ENCODE measurements at regions not wholly inside any gene's neighbourhood (a gene's known extent, or its start where the extent isn't known, plus 50 kb on each side); places are given as distances from the start of the nearest gene placed in this dataset.

GRCh38 chr13:54852831-54853230 lies 1824.2 kb downstream of the OLFM4 start:
- TF ChIP-seq CTCF (IDR thresholded peaks at IDR 0.05; ENCODE audit: control extremely low read depth, extremely low read depth, low read depth, missing control alignments): no peak
- ChIA-PET CTCF (no interaction called here), POLR2A (no interaction called here)
- no peak for DNase-seq (ENCODE audit: extremely low spot score)

- DNase-seq (ENCODE audit: extremely low spot score): no peak
- POLR2A ChIA-PET: no interaction called here
- TF ChIP-seq CTCF (IDR thresholded peaks at IDR 0.05; ENCODE audit: control extremely low read depth, extremely low read depth, low read depth, missing control alignments): no peak
- CTCF ChIA-PET: interaction anchor here (0.9 to 1.4 kb wide), 2 partner anchors 10 to 31 kb away, joined by 3 to 4 read pairs; no protein-coding TSS in a partner anchor
Observed at GRCh38 chr13:54859827-54860226, 1831.2 kb downstream of the OLFM4 start.

GRCh38 chr13:54875111-54875510 lies 1846.5 kb downstream of the OLFM4 start:
- POLR2A ChIA-PET: no interaction called here

GRCh38 chr13:54879036-54879435 lies 1850.4 kb downstream of the OLFM4 start:
- POLR2A ChIA-PET: no interaction called here
- no peak for TF ChIP-seq CTCF (IDR thresholded peaks at IDR 0.05; ENCODE audit: control extremely low read depth, extremely low read depth, low read depth, missing control alignments)
- no peak for DNase-seq (ENCODE audit: extremely low spot score)
- CTCF ChIA-PET: interaction anchor here (1.6 kb wide), 1 partner anchor 13 kb away, joined by 3 read pairs; no protein-coding TSS in a partner anchor

More at GRCh38 chr13:54875111-54875510, 1846.5 kb downstream of the OLFM4 start:
- DNase-seq (ENCODE audit: extremely low spot score): no peak
- no peak for TF ChIP-seq CTCF (IDR thresholded peaks at IDR 0.05; ENCODE audit: control extremely low read depth, extremely low read depth, low read depth, missing control alignments)
- CTCF ChIA-PET: no interaction called here

GRCh38 chr13:54884682-54885081 lies 1856.1 kb downstream of the OLFM4 start:
- TF ChIP-seq CTCF (IDR thresholded peaks at IDR 0.05; ENCODE audit: control extremely low read depth, extremely low read depth, low read depth, missing control alignments): no peak
- ChIA-PET POLR2A (no interaction called here), CTCF (no interaction called here)
- DNase-seq (ENCODE audit: extremely low spot score): no peak

GRCh38 chr13:54890976-54891375 lies 1862.4 kb downstream of the OLFM4 start:
- ChIA-PET CTCF (interaction anchor here (0.7 to 1.0 kb wide), 2 partner anchors 9 to 19 kb away, joined by 3 read pairs; no protein-coding TSS in a partner anchor), POLR2A (no interaction called here)
- TF ChIP-seq CTCF (IDR thresholded peaks at IDR 0.05; ENCODE audit: control extremely low read depth, extremely low read depth, low read depth, missing control alignments): no peak

GRCh38 chr13:54901316-54901715 lies 1872.7 kb downstream of the OLFM4 start:
- DNase-seq (ENCODE audit: extremely low spot score): no peak
- TF ChIP-seq CTCF (IDR thresholded peaks at IDR 0.05; ENCODE audit: control extremely low read depth, extremely low read depth, low read depth, missing control alignments): no peak
- ChIA-PET CTCF (no interaction called here), POLR2A (no interaction called here)

More at GRCh38 chr13:54890976-54891375, 1862.4 kb downstream of the OLFM4 start:
- no peak for DNase-seq (ENCODE audit: extremely low spot score)
